ENCODE measurements at regions not wholly inside any gene's neighbourhood (a gene's known extent, or its start where the extent isn't known, plus 50 kb on each side); places are given as distances from the start of the nearest gene placed in this dataset.
"Not testable (repeated sequence)": the region's sequence is repeated elsewhere in the genome, so short reads cannot be mapped to it uniquely, and the experiment has no call there.

- H3K4me3 ChIP-seq (ENCODE audit: low read length in 2 of 2); H3K4me1 ChIP-seq (ENCODE audit: control insufficient read depth in 1 of 2, insufficient read depth in 2 of 2, low read length in 2 of 2); ATAC-seq (ENCODE audit: low FRiP score); H3K27me3 ChIP-seq (ENCODE audit: control insufficient read depth in 1 of 2, insufficient read depth in 2 of 2, low read length in 1 of 2); H3K27ac ChIP-seq (ENCODE audit: low read depth in 1 of 2, low read length in 2 of 2); H3K9me3 ChIP-seq (ENCODE audit: control insufficient read depth, low read length); intact Hi-C loops (cut with DNase I); H3K36me3 ChIP-seq (ENCODE audit: control insufficient read depth in 1 of 2, insufficient read depth in 2 of 2, low read length in 1 of 2): not testable (repeated sequence)
- DNase-seq: peak in 1 of 2 donors; percentile 20
- 2% methylated on average over 19 to 24 of the region's 38 CpGs for WGBS, 2 donors
Observed at GRCh38 chr1:144322598-144322997, 50.8 kb downstream of the PPIAL4E start.
